Coronary artery (tissue), 2 donors: ENCODE measurements at regions not wholly inside any gene's neighbourhood (a gene's known extent, or its start where the extent isn't known, plus 50 kb on each side); places are given as distances from the start of the nearest gene placed in this dataset.
"Not testable (repeated sequence)": the region's sequence is repeated elsewhere in the genome, so short reads cannot be mapped to it uniquely, and the experiment has no call there.

Source experiments
- DNase-seq: peaks from one replicate; pipeline ENCODE4 v3.0.0-alpha.2; 2017; ENCODE audit warnings: low spot score
- H3K27ac ChIP-seq, 2 donors: fragments of 200-600 bp; sonication (generic); one replicate each; pipeline ENCODE4 v1.5.1; 2016 to 2019
- H3K4me3 ChIP-seq: fragments of 200-600 bp; sonication (generic); 2 replicates; pipeline ENCODE4 v1.5.1; 2016; ENCODE audit warnings: mild to moderate bottlenecking, moderate library complexity
- CTCF ChIP-seq: fragments of 200-600 bp; sonication (generic); IDR thresholded peaks from one replicate; pipeline ENCODE4 v1.5.1; 2019; ENCODE audit warnings: antibody characterized with exemption

GRCh38 chr6:84825461-84825860, 61.1 kb upstream of the TBX18 start:
- no peak for TF ChIP-seq CTCF

GRCh38 chr6:84821314-84821713, 56.9 kb upstream of the TBX18 start:
- DNase-seq, H3K27ac ChIP-seq, H3K4me3 ChIP-seq: not testable (repeated sequence)

More at GRCh38 chr6:84825461-84825860, 61.1 kb upstream of the TBX18 start:
- H3K27ac ChIP-seq: no peak overlapping the region
- H3K4me3 ChIP-seq: no peak overlapping the region
- DNase-seq: no peak

- Histone ChIP-seq H3K4me3 (no peak overlapping the region), H3K27ac (no peak overlapping the region)
- DNase-seq: no peak
- TF ChIP-seq CTCF: no peak
These were observed 52.3 kb upstream of the TBX18 start for GRCh38 chr6:84816741-84817140.

- no peak for TF ChIP-seq CTCF
- DNase-seq: no peak
- Histone ChIP-seq H3K27ac (no peak overlapping the region), H3K4me3 (no peak overlapping the region)
These were observed 51.7 kb upstream of the TBX18 start for GRCh38 chr6:84815896-84816735.
